Adipocyte (in vitro differentiated cells): ENCODE measurements at regions not wholly inside any gene's neighbourhood (a gene's known extent, or its start where the extent isn't known, plus 50 kb on each side); places are given as distances from the start of the nearest gene placed in this dataset.

ENCODE experiments used
- DNase-seq: peaks from one replicate; pipeline ENCODE4 v3.0.0-alpha.2; 2015; ENCODE audit warnings: low read depth
- H3K27me3 ChIP-seq: replicated peaks from 2 replicates; pipeline ENCODE4 v1.7.0; 2013; ENCODE audit warnings: mild to moderate bottlenecking, low read length, moderate library complexity; ENCODE audit not compliant: control insufficient read depth, insufficient read depth
- H3K36me3 ChIP-seq: 2 replicates; pipeline ENCODE4 v1.7.0; 2013; ENCODE audit warnings: low read length, mild to moderate bottlenecking, moderate library complexity; ENCODE audit not compliant: control insufficient read depth, insufficient read depth, severe bottlenecking
- H3K4me1 ChIP-seq: 2 replicates; pipeline ENCODE4 v1.7.0; 2013; ENCODE audit warnings: mild to moderate bottlenecking, low read length, moderate library complexity; ENCODE audit not compliant: control insufficient read depth, insufficient read depth
- H3K4me3 ChIP-seq: 2 replicates; pipeline ENCODE4 v1.7.0; 2013; ENCODE audit warnings: mild to moderate bottlenecking, low read length, moderate library complexity
- H3K9ac ChIP-seq: 2 replicates; pipeline ENCODE4 v1.7.0; 2013; ENCODE audit warnings: mild to moderate bottlenecking, low read length, moderate library complexity
- H3K9me3 ChIP-seq: 2 replicates; pipeline ENCODE4 v1.7.0; 2013; ENCODE audit warnings: mild to moderate bottlenecking, low read length, moderate library complexity; ENCODE audit not compliant: control insufficient read depth

DNA sequence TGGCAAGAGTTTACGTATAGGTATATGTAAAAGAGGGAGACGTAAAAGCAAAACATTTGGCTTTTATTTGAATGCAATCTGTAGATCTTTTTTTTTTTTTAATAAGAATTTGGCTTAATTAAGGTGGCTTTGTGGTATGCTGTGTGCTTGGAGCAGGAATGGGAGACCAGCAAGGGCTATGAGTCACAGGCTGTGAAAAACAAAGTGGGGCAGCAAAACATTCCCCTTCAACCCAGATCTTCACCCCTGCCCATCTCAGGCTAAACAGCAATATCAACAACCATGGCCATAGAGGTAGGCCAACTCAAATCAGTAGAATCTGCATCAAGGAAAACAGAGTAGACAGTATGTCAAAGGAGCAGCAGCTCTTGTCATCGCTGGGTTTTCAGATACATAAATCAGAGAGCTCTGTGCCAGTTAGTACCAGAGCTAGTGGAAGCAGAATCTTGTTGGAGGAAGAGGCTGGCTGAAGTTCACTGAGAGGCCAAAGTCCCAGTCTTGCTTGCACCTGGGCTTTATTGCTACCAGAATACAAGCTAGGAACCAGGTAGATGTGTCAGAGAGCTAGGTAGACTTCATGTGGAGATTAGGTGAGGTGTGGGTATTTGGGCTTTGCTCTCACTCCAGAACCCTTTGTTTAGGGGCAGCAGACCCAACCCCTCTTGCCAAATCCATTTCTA, 191.5 kb upstream of the FANCL start:
- no peaks in the 10 kb centered on the region for H3K27me3 ChIP-seq
- peaks cover 4% of the 10 kb centered on the region for H3K4me1 ChIP-seq
- H3K4me3 ChIP-seq: no peak overlapping the region
- DNase-seq: no peak
- H3K36me3 ChIP-seq: no peaks in the 10 kb centered on the region
- H3K9ac ChIP-seq: no peak overlapping the region
- no peaks in the 10 kb centered on the region for H3K9me3 ChIP-seq

DNA sequence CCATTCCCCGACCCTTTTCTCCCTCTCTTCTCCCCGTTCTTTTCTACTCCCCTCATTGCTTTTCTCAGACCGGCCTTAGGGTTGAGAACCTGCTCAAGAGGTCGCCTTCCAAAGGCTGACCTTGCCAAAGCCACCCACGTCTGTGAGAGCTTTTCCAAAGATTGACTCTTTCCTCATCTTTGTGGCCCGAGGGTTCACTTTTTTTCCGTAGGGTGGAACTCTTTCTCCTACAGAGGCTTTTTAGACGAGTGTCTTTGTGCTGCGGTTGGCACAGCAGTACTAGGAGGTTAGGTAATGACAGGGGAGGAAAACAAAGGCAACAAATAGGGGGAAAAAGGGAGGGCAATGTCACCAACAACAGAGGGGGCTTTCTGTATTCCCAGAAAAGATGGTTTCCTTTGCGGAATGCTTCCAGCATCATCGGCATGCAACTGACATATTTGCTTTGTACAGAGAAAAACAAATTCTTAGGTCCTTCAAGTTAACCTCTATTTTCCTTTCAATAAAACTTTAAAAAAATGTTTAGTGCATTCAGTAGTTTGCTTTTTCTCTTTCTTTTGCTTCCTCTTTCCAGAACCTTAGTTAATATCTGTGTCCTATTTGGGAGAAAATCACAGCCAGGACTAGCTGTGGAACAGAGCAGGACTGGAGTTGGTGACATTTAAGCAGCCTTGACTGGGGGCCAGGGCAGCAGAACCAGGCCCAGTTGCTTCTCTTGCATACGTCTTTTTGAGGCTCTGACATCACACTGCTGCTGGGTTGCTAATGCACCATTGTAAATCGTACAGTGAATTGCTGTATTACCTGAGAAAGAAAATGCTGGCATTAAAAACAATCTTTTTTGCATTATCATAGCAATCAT, 188.1 kb upstream of the FANCL start:
- no peaks in the 10 kb centered on the region for H3K9me3 ChIP-seq
- peaks cover 5% of the 10 kb centered on the region for H3K27me3 ChIP-seq
- H3K4me1 ChIP-seq: peaks cover 5% of the 10 kb centered on the region
- H3K9ac ChIP-seq: no peak overlapping the region
- DNase-seq: peak; percentile 5
- H3K4me3 ChIP-seq: no peak overlapping the region
- H3K36me3 ChIP-seq: no peaks in the 10 kb centered on the region

DNA sequence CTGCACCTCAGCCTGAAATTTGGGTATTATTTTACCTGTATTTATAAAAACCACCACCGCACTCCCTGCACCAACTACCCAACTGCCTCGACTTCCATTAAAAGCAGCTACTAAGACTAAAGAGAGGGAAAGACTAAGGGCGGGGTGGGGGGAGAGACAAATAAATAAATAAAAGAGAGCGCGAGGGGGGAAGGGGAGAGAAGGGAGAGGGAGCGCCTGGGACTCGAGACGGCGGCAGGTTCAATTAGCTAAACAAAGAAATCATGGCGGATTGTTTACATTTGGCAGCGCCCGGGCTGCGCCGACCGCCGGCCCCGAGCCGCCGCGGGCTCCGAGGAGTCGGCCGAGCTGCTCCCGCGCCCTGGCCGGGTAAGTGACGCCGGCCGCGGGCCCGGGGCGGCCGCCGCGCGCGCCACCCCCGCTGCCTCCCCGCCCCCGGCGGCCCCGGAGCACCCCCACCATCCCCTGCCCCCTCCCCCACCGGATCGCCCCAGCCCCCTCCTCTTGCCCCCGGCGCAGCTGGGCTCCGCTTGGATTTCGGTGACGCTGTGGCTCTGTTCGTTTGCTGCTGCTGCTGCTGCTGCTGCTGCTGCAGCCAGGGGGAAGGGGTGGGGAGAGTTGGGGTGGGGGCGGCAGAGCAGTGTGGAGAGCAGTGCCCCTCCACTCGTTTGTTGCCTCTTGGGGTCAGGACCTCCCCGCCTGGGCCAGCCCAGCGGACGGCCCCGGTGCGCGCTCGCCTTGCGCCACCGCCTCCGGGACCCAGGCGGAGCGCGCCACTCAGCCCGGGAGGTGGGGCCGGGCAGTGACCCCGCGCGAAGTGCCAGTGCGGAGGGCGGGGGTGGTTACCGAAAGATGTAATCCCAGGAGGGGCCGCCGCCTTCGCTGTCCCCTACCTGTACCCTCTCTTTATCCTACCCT, 187.2 kb upstream of the FANCL start:
- Histone ChIP-seq H3K9ac (no peak overlapping the region), H3K36me3 (no peaks in the 10 kb centered on the region)
- DNase-seq: peak; percentile 47

DNA sequence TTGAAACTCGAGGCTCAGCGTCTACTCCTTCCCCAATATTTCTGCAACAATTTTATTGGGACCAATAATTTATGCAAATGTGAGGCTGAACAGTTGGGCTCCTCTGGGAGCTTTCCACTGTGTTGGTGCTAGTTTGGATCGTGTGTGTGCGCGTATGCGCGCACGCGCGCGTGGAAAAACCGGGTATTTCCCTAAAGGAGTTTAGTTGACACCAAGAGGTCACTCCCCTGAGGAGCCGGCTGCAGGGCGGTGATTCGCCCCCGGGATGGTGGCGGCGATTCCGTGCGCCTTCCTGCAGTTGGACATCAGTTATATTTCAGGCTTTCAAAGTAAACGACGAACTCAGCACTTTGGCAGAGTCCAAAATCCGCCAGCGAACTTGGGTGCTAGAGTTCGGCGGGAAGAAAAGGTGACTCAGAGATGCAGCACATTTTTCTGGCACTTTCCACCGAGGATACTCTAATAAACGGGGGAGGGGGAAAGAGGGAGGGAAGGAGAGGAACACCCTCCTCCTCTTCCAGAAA, 186.5 kb upstream of the FANCL start:
- Histone ChIP-seq H3K9ac (no peak overlapping the region), H3K4me1 (peaks cover 5% of the 10 kb centered on the region), H3K36me3 (no peaks in the 10 kb centered on the region), H3K4me3 (peak overlapping the region; percentile 78), H3K9me3 (no peaks in the 10 kb centered on the region), H3K27me3 (peaks cover 7% of the 10 kb centered on the region)
- peak; percentile 46 for DNase-seq

More for the DNA sequence above, 187.2 kb upstream of the FANCL start:
- H3K4me1 ChIP-seq: peaks cover 5% of the 10 kb centered on the region
- H3K4me3 ChIP-seq: peak overlapping the region; percentile 78
- no peaks in the 10 kb centered on the region for H3K9me3 ChIP-seq
- H3K27me3 ChIP-seq: peaks cover 5% of the 10 kb centered on the region

DNA sequence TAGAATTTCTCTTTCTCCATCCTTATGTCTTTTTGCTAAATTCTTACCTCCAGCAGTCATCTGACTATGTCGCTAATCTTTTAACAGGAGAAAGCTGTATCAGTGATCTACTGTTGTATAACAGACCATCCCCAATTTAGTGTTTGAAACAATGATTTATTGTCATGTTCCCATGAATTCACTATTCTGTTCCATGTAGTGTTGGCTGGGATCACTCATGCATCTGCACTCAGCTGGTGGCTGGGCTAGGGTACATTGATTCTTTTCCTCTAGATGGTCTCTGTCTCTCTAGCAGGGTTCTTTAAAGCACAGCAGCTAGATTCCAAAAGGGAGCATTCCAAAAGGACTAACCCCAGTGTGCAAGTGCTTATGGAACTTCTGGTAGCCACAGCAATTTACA, 184.2 kb upstream of the FANCL start:
- DNase-seq: no peak
- peaks cover 5% of the 10 kb centered on the region for H3K4me1 ChIP-seq

DNA sequence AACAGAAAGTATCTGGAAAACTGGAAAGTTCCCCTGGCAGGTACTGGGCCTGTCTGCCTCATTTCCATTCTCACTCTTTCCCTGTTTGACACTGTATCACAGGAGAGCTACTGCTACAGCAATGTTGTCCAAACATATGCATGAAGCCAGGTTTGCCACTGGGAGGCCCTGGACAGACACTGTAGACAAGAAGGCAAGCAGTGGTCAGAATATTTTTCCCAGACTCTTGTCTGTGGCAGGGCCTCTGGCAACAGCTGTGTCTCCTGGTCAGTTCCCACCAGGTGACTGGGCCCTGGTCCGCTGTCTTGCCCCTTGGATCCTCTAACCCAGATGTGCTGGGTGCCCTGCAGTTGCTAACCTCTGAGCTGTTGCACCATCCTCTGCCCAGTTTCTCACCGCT, 178.9 kb upstream of the FANCL start:
- Histone ChIP-seq H3K9ac (no peak overlapping the region), H3K4me3 (no peak overlapping the region), H3K36me3 (no peaks in the 10 kb centered on the region), H3K4me1 (no peaks in the 10 kb centered on the region), H3K9me3 (no peaks in the 10 kb centered on the region), H3K27me3 (peaks cover 3% of the 10 kb centered on the region)
- DNase-seq: no peak

More for the DNA sequence above, 184.2 kb upstream of the FANCL start:
- Histone ChIP-seq H3K36me3 (no peaks in the 10 kb centered on the region), H3K27me3 (peaks cover 7% of the 10 kb centered on the region), H3K9me3 (no peaks in the 10 kb centered on the region), H3K9ac (no peak overlapping the region), H3K4me3 (no peak overlapping the region)

DNA sequence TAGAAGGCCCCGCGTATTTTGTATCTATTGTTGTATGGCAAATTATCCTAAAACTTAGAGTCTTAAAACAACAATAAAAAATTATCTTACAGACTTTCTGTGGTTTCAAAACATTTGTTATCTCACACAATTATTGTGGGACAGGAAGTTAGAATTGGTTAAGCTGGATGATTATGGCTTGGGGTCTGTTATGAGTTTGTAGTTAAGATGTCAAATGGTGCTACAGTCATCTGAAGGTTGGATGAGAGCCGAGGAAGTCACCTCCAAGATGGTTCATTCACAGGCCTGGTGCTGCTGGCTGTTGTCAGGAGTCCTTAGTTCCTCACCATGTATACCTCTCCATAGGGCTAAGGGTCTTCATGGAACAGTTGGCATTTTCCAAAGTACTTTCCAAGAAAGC, 175.6 kb upstream of the FANCL start:
- no peak for DNase-seq
- no peaks in the 10 kb centered on the region for H3K36me3 ChIP-seq
- no peaks in the 10 kb centered on the region for H3K4me1 ChIP-seq
- H3K4me3 ChIP-seq: no peak overlapping the region
- H3K9ac ChIP-seq: no peak overlapping the region
- H3K9me3 ChIP-seq: peaks cover 3% of the 10 kb centered on the region
- H3K27me3 ChIP-seq: no peaks in the 10 kb centered on the region

DNA sequence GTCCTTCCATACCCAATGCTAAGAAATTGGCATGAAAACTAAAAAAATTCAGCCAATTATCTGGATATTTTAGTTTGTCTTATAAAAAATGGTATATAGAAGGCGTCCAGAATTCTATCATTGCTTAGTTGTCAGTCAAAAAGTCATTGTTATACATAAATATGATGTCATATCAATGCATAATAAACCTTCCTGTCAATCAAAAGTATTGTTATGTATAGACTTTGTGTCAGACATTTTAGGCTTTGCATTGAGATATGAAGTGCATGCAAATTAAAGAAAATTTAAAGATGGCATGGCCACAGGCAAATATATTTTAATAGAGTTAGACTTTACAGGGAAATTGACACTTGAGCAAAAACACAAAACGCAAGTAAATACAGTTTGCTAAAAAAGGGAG, 173.4 kb upstream of the FANCL start:
- H3K9ac ChIP-seq: no peak overlapping the region
- no peaks in the 10 kb centered on the region for H3K36me3 ChIP-seq
- no peak overlapping the region for H3K4me3 ChIP-seq
- no peaks in the 10 kb centered on the region for H3K4me1 ChIP-seq
- H3K27me3 ChIP-seq: no peaks in the 10 kb centered on the region
- DNase-seq: no peak
- H3K9me3 ChIP-seq: peaks cover 3% of the 10 kb centered on the region

DNA sequence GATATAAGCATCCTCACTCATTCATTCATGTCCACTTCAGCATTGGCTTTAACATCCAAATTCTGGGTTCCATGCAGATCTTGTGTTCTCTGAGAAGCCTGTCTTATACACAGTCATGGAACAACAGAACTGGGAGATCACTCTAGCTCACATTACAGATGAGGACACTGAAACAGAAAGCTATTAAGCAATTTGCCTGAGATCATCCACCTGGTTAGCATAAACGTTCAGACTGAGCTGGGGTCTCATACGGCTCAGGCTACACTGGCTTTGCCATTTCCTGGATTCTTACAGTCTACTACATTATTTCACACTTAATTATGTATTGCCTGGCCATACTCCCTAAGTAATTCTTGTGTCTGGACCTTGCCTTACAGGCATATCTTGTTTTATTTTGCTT, 169.4 kb upstream of the FANCL start:
- Histone ChIP-seq H3K9me3 (peaks cover 3% of the 10 kb centered on the region), H3K36me3 (no peaks in the 10 kb centered on the region), H3K4me1 (no peaks in the 10 kb centered on the region), H3K9ac (no peak overlapping the region), H3K4me3 (no peak overlapping the region), H3K27me3 (no peaks in the 10 kb centered on the region)
- DNase-seq: no peak

DNA sequence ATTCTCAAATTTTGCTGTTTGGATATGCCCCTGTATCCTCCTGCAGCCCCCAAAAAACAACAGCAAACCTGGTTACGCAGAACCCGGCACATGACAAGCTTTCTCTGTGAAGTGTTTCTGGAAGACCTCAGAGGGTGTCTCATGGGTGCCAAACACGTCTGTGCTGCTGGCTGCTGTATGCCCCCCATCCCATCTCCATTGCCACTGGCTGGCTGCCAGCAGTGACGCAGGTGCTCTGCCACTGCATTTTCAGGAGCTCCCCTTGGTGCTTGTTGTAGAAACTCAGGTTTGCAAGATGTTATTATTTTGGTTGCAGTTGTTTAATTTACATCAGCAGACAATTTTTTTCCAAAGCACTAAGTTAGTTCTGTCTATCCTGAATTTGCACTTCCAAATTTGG, 166.4 kb upstream of the FANCL start:
- H3K27me3 ChIP-seq: peaks cover 4% of the 10 kb centered on the region

DNA sequence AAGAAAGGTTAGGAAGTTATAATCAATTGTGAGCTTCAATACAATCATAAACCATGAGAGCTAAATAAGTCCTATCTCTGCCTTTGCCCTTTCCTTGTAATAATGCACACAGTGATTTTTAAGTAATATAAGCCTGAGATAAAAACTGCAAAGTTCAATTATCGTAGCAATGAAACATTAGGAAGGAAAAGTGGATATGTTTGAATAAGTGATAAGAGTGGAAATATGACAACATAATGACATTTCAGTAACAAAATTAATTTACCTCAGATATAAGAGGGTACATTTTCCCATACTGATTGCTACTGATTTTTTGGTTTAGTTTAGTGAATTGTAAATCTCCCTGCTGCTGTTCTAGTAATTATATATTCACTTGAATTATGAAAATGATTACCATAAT, 164.2 kb upstream of the FANCL start:
- Histone ChIP-seq H3K9me3 (no peaks in the 10 kb centered on the region), H3K27me3 (peaks cover 4% of the 10 kb centered on the region), H3K9ac (no peak overlapping the region), H3K36me3 (no peaks in the 10 kb centered on the region), H3K4me1 (no peaks in the 10 kb centered on the region), H3K4me3 (no peak overlapping the region)
- DNase-seq: no peak

More for the DNA sequence above, 166.4 kb upstream of the FANCL start:
- Histone ChIP-seq H3K9ac (no peak overlapping the region), H3K9me3 (peaks cover 2% of the 10 kb centered on the region), H3K36me3 (no peaks in the 10 kb centered on the region), H3K4me3 (no peak overlapping the region), H3K4me1 (no peaks in the 10 kb centered on the region)
- no peak for DNase-seq
